B cell (primary cell): ENCODE measurements at regions not wholly inside any gene's neighbourhood (a gene's known extent, or its start where the extent isn't known, plus 50 kb on each side); places are given as distances from the start of the nearest gene placed in this dataset.
"Not testable (repeated sequence)": the region's sequence is repeated elsewhere in the genome, so short reads cannot be mapped to it uniquely, and the experiment has no call there.

Experiments
- CTCF ChIP-seq: fragments of 200-600 bp; IDR thresholded peaks from one replicate; pipeline ENCODE4 v1.8.0; 2022; ENCODE audit warnings: antibody characterized with exemption, mild to moderate bottlenecking
- EZH2 ChIP-seq: IDR thresholded peaks from 2 replicates; pipeline ENCODE4 v1.6.1; 2012; ENCODE audit warnings: borderline replicate concordance, low read depth, mild to moderate bottlenecking, moderate library complexity, low read length; ENCODE audit not compliant: insufficient read depth, poor library complexity, severe bottlenecking

- TF ChIP-seq CTCF, EZH2: not testable (repeated sequence)
Measured at GRCh38 chr1:121531747-121532146, 347.0 kb downstream of the SRGAP2C start.
